ENCODE measurements at regions not wholly inside any gene's neighbourhood (a gene's known extent, or its start where the extent isn't known, plus 50 kb on each side); places are given as distances from the start of the nearest gene placed in this dataset.

GRCh38 chr7:42483886-42484285, 246.9 kb upstream of the GLI3 start:
- Histone ChIP-seq H3K4me1 (peaks cover 7% of the 10 kb centered on the region), H3K36me3 (no peaks in the 10 kb centered on the region), H3K9me3 (no peaks in the 10 kb centered on the region), H3K4me3 (no peak overlapping the region), H3K27ac (no peak overlapping the region), H3K27me3 (no peaks in the 10 kb centered on the region)
- TF ChIP-seq POLR2AphosphoS5 (IDR thresholded peaks at IDR 0.05) (no peak), EP300 (IDR thresholded peaks at IDR 0.05) (no peak), POLR2A (IDR thresholded peaks at IDR 0.05) (no peak), CTCF (IDR thresholded peaks at IDR 0.05) (no peak)
- 96% methylated on average over 4 of the region's 4 CpGs for WGBS
- DNase-seq (ENCODE audit: low spot score in 2 of 2): no peak

DNA sequence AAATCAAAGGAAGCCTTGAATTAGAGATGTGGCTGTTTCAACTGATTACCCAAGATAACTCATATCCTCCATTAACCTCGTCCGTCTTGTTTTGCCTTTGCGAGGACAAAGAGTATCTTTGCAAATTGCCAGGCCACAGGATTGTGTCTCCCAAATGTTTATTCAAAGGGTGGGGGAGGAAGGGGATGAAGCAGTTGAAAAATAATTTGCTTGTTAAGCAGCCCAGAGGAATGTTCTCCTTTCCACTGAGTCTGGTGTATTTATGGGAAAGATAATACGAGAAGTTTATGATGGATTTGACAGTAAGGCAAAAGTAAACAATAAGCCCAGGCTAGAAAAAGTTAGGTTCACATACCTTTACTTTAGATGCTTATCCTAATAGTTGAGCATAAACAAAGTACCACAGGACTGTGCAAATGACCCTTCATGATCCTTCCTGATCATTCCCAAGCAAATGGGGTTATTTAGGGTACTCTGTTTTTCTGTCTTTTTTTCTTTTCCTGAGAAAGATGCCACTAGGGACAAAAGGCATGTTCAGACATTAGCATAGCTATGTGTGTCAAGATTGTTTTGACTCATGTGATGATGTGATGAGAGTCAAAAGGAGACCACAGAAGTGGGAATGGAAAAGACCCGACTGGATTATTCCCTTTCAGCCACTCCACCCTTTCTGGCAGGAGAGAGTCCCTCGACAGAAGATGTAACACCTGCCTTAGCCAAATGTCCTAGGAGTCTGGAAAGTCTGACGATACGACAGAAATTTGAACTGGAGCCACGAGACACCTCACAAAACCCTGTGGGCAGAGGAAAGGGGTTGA, 243.0 kb upstream of the GLI3 start:
- no peak for TF ChIP-seq POLR2A (IDR thresholded peaks at IDR 0.05)
- no peak for TF ChIP-seq EP300 (IDR thresholded peaks at IDR 0.05)
- no peak for TF ChIP-seq CTCF (IDR thresholded peaks at IDR 0.05)
- no peak for TF ChIP-seq POLR2AphosphoS5 (IDR thresholded peaks at IDR 0.05)
- H3K27me3 ChIP-seq: no peaks in the 10 kb centered on the region
- H3K4me1 ChIP-seq: peaks cover 7% of the 10 kb centered on the region
- 57% methylated on average over 9 of the region's 9 CpGs for WGBS
- no peak overlapping the region for H3K4me3 ChIP-seq
- H3K27ac ChIP-seq: peak overlapping the region; percentile 48
- no peaks in the 10 kb centered on the region for H3K9me3 ChIP-seq
- H3K36me3 ChIP-seq: no peaks in the 10 kb centered on the region
- DNase-seq (ENCODE audit: low spot score in 2 of 2): no peak

- 66% methylated on average over 3 of the region's 3 CpGs for WGBS
- Histone ChIP-seq H3K9me3 (no peaks in the 10 kb centered on the region), H3K27ac (peak overlapping the region; percentile 48), H3K4me3 (no peak overlapping the region), H3K4me1 (peaks cover 7% of the 10 kb centered on the region), H3K36me3 (no peaks in the 10 kb centered on the region), H3K27me3 (no peaks in the 10 kb centered on the region)
- TF ChIP-seq POLR2AphosphoS5 (IDR thresholded peaks at IDR 0.05): no peak
- no peak for DNase-seq (ENCODE audit: low spot score in 2 of 2)
Measured at GRCh38 chr7:42479452-42479815, 242.4 kb upstream of the GLI3 start.

GRCh38 chr7:42478717-42479116, 241.7 kb upstream of the GLI3 start:
- TF ChIP-seq POLR2AphosphoS5 (IDR thresholded peaks at IDR 0.05) (no peak), EP300 (IDR thresholded peaks at IDR 0.05) (no peak), POLR2A (IDR thresholded peaks at IDR 0.05) (no peak)
- DNase-seq (ENCODE audit: low spot score in 2 of 2): no peak
- no peak overlapping the region for H3K27ac ChIP-seq
- H3K4me1 ChIP-seq: peaks cover 7% of the 10 kb centered on the region
- H3K4me3 ChIP-seq: no peak overlapping the region
- no peaks in the 10 kb centered on the region for H3K27me3 ChIP-seq
- 71% methylated on average over 6 of the region's 6 CpGs for WGBS
- no peaks in the 10 kb centered on the region for H3K36me3 ChIP-seq
- H3K9me3 ChIP-seq: no peaks in the 10 kb centered on the region

GRCh38 chr7:42476255-42476654, 239.2 kb upstream of the GLI3 start:
- no peaks in the 10 kb centered on the region for H3K36me3 ChIP-seq
- H3K4me1 ChIP-seq: peaks cover 7% of the 10 kb centered on the region
- 56% methylated on average over 2 of the region's 2 CpGs for WGBS
- no peak overlapping the region for H3K4me3 ChIP-seq
- H3K27ac ChIP-seq: no peak overlapping the region
- no peak for DNase-seq (ENCODE audit: low spot score in 2 of 2)
- H3K27me3 ChIP-seq: no peaks in the 10 kb centered on the region
- no peaks in the 10 kb centered on the region for H3K9me3 ChIP-seq
- no peak for TF ChIP-seq POLR2A (IDR thresholded peaks at IDR 0.05)
- TF ChIP-seq EP300 (IDR thresholded peaks at IDR 0.05): no peak
- no peak for TF ChIP-seq CTCF (IDR thresholded peaks at IDR 0.05)
- TF ChIP-seq POLR2AphosphoS5 (IDR thresholded peaks at IDR 0.05): no peak

GRCh38 chr7:42475082-42475481, 238.1 kb upstream of the GLI3 start:
- no peak for TF ChIP-seq POLR2A (IDR thresholded peaks at IDR 0.05)
- TF ChIP-seq CTCF (IDR thresholded peaks at IDR 0.05): no peak
- TF ChIP-seq POLR2AphosphoS5 (IDR thresholded peaks at IDR 0.05): no peak
- TF ChIP-seq EP300 (IDR thresholded peaks at IDR 0.05): no peak
- 94% methylated on average over 5 of the region's 5 CpGs for WGBS

More at GRCh38 chr7:42475082-42475481, 238.1 kb upstream of the GLI3 start:
- Histone ChIP-seq H3K4me1 (peaks cover 3% of the 10 kb centered on the region), H3K9me3 (no peaks in the 10 kb centered on the region), H3K27ac (no peak overlapping the region), H3K27me3 (no peaks in the 10 kb centered on the region), H3K36me3 (no peaks in the 10 kb centered on the region), H3K4me3 (no peak overlapping the region)
- no peak for DNase-seq (ENCODE audit: low spot score in 2 of 2)

Data from suprapubic skin (tissue), 4 donors.